ENCODE measurements at regions not wholly inside any gene's neighbourhood (a gene's known extent, or its start where the extent isn't known, plus 50 kb on each side); places are given as distances from the start of the nearest gene placed in this dataset.

GRCh38 chr10:123513870-123514269 is 152.3 kb upstream of the GPR26 start:
- no peaks in the 10 kb centered on the region for H3K79me1 ChIP-seq (ENCODE audit: low read depth, low read length)
- peak overlapping the region; percentile 75; the same call in 1 of the 2 replicates for H2BK5ac ChIP-seq (ENCODE audit: low read depth, low read length)
- H3K4ac ChIP-seq (replicated peaks; ENCODE audit: insufficient read length, low read depth, low read length): peak overlapping the region; percentile 9
- no peak overlapping the region for H4K91ac ChIP-seq (replicated peaks; ENCODE audit: insufficient read length, low read length)
- H4K20me1 ChIP-seq (replicated peaks in 1 of 2; ENCODE audit: control insufficient read depth in 1 of 2, insufficient read depth in 2 of 2, low read length in 2 of 2): no peaks in the 10 kb centered on the region
- CTCF ChIA-PET (ENCODE audit: partially characterized antibody): interaction anchor here (0.7 to 4.4 kb wide), 5 partner anchors 16 to 87 kb away, joined by 3 to 23 read pairs (median 3); no protein-coding TSS in a partner anchor
- H3K27me3 ChIP-seq (replicated peaks in 1 of 4; ENCODE audit: control insufficient read depth in 3 of 4, extremely low read depth in 1 of 4, insufficient read depth in 3 of 4, low read length in 3 of 4): no peaks in the 10 kb centered on the region
- H2AFZ ChIP-seq (ENCODE audit: low read length): no peak overlapping the region
- no peak overlapping the region; the same call in 1 of the 2 replicates for H3K18ac ChIP-seq (ENCODE audit: extremely low read depth, low read length)
- no peak overlapping the region for H2AK5ac ChIP-seq (ENCODE audit: low read depth, low read length)
- H3K4me1 ChIP-seq (replicated peaks in 1 of 4; ENCODE audit: control insufficient read depth in 3 of 4, insufficient read depth in 4 of 4, low read length in 3 of 4): peaks cover 2 to 11% (median 7%) of the 10 kb centered on the region in 4 experiments; a peak in 5 of 7 replicates
- DNase-seq (ENCODE audit: low read depth in 1 of 2, low spot score in 2 of 2): no peak
- H3K14ac ChIP-seq (ENCODE audit: insufficient read length): no peak overlapping the region
- H4K8ac ChIP-seq (ENCODE audit: extremely low read depth, insufficient read depth, low read length): no peak overlapping the region
- WGBS, 2 experiments (ENCODE audit: extremely low coverage in 1 of 2, insufficient coverage in 1 of 2, insufficient read length in 1 of 2, insufficient replicate concordance in 2 of 2, low coverage in 1 of 2, low lambda C conversion rate in 2 of 2, missing lambda C conversion rate in 1 of 2): 62% methylated on average over 10 of the region's 10 CpGs; no CpG with 5 or more reads in 1 of the 2 experiments
- no peak overlapping the region for H3K56ac ChIP-seq (replicated peaks; ENCODE audit: insufficient read length, low read depth, low read length)
- no peak overlapping the region for H3K23ac ChIP-seq (ENCODE audit: insufficient read length)
- no peak for FAIRE-seq
- no peaks in the 10 kb centered on the region for H3K9me3 ChIP-seq (ENCODE audit: insufficient read depth in 2 of 2, low read depth in 1 of 2, low read length in 1 of 2)
- H4K5ac ChIP-seq (ENCODE audit: insufficient read length, low read depth, low read length): no peak overlapping the region
- H3K9ac ChIP-seq (replicated peaks in 1 of 4; ENCODE audit: extremely low read depth in 1 of 4, low read depth in 3 of 4, low read length in 3 of 4): no peak overlapping the region; a peak in 1 of 7 replicates
- no peak overlapping the region for H2BK120ac ChIP-seq (replicated peaks; ENCODE audit: low read depth, low read length)
- peak overlapping the region; percentile 26 to 38; a peak in 1 of 4 replicates for H3K4me2 ChIP-seq (ENCODE audit: insufficient read depth in 1 of 2, low read depth in 2 of 2, low read length in 2 of 2)
- H3K23me2 ChIP-seq (ENCODE audit: low read depth, low read length): no peaks in the 10 kb centered on the region
- TF ChIP-seq JUN (IDR thresholded peaks at IDR 0.05; ENCODE audit: low read depth, low read length) (no peak), RXRA (IDR thresholded peaks at IDR 0.05; ENCODE audit: insufficient read depth, low read depth, low read length) (no peak), KDM1A (IDR thresholded peaks at IDR 0.05; ENCODE audit: borderline replicate concordance, low read length) (no peak), ASH2L (IDR thresholded peaks at IDR 0.05; ENCODE audit: low read length) (peak; percentile 35), POLR2A (IDR thresholded peaks at IDR 0.05; ENCODE audit: control extremely low read depth in 1 of 2, low read depth in 2 of 2, low read length in 2 of 2) (no peak), TCF12 (IDR thresholded peaks at IDR 0.05; ENCODE audit: low read depth, low read length) (no peak)
- POLR2A ChIA-PET (ENCODE audit: partially characterized antibody): interaction anchor here (1.1 kb wide), 1 partner anchor 41 kb away, joined by 3 read pairs; no protein-coding TSS in a partner anchor
- H2BK15ac ChIP-seq (ENCODE audit: low read length): no peak overlapping the region
- no peaks in the 10 kb centered on the region for H3K79me2 ChIP-seq (ENCODE audit: control insufficient read depth in 1 of 2, insufficient read depth in 2 of 2, low read length in 2 of 2)
- no peak overlapping the region for H2BK12ac ChIP-seq (ENCODE audit: low read depth, low read length)
- no peak overlapping the region for H3K27ac ChIP-seq (ENCODE audit: low read depth, low read length)
- H3K4me3 ChIP-seq (ENCODE audit: extremely low read depth in 1 of 4, insufficient read depth in 2 of 4, low read depth in 3 of 4, low read length in 4 of 4): no peak overlapping the region
- no peaks in the 10 kb centered on the region for H3K36me3 ChIP-seq (ENCODE audit: control insufficient read depth in 2 of 4, insufficient read depth in 4 of 4, low read length in 3 of 4)
- no peak overlapping the region for H2BK20ac ChIP-seq (ENCODE audit: low read length)

Data from H1 (cell line).